GM12878 (cell line): ENCODE measurements at regions not wholly inside any gene's neighbourhood (a gene's known extent, or its start where the extent isn't known, plus 50 kb on each side); places are given as distances from the start of the nearest gene placed in this dataset.

Experiments used
- ATAC-seq: fragments of 200-7000 bp; cut with Tn5 transposase; 3 replicates; pipeline ENCODE4 v1.9.1; 2020; ENCODE audit warnings: mild to moderate bottlenecking, moderate library complexity
- BruUV-seq: library from RNA; stranded (reverse); fragments of 400-500 nt; replicated peaks from 2 replicates; lab custom pipeline; 2021; lab: Mats Ljungman, UMichigan
- CTCF ChIA-PET: fragments of 300-600 bp; sonication (Branson Sonifier 250); formaldehyde crosslinking; extraction: SDS; loops from one replicate; lab custom pipeline; 2021; ENCODE audit warnings: inconsistent platforms; lab: Yijun Ruan, JAX
- POLR2A ChIA-PET: fragments of 350-600 bp; formaldehyde crosslinking; extraction: SDS; loops from one replicate; lab custom pipeline; 2021; ENCODE audit warnings: inconsistent platforms; lab: Charles Lee
- RAD21 ChIA-PET: fragments of 300-600 bp; sonication (Branson Sonifier 250); formaldehyde crosslinking; loops from one replicate; lab custom pipeline; 2023; ENCODE audit warnings: antibody characterized with exemption; ENCODE audit not compliant: unreplicated experiment; lab: Charles Lee
- SMC1A ChIA-PET: fragments of 300-600 bp; sonication (Branson Sonifier 250); formaldehyde crosslinking; loops from one replicate; lab custom pipeline; 2023; ENCODE audit not compliant: unreplicated experiment, uncharacterized antibody; lab: Charles Lee
- DNase-seq: peaks from one replicate; pipeline ENCODE4 v3.0.0-alpha.2; 2011; ENCODE audit warnings: low read depth, low spot score
- FAIRE-seq: peaks from 3 replicates; lab custom pipeline; 2011; peaks lifted over from hg19 to GRCh38; lab: Jason Lieb, UNC
- H2AFZ ChIP-seq: 2 replicates; pipeline ENCODE4 v1.6.0; 2011; ENCODE audit warnings: low read depth, low read length, control low read depth; ENCODE audit not compliant: control insufficient read depth
- H3K27ac ChIP-seq: 2 replicates; pipeline ENCODE4 v1.5.1; 2011; ENCODE audit warnings: control low read depth; ENCODE audit not compliant: control insufficient read depth, insufficient read depth
- H3K27me3 ChIP-seq, 2 experiments: replicated peaks in 1 of 2; 2 replicates each; pipeline versions ENCODE4 v1.6.0 to v1.6.1; 2011; ENCODE audit warnings: low read length in 1 of 2; ENCODE audit not compliant: control insufficient read depth in 2 of 2, insufficient read depth in 2 of 2
- H3K36me3 ChIP-seq, 2 experiments: 2 replicates each; pipeline ENCODE4 v1.5.1; 2011; ENCODE audit warnings: low read length in 1 of 2; ENCODE audit not compliant: control insufficient read depth in 2 of 2, insufficient read depth in 2 of 2
- H3K4me1 ChIP-seq: 2 replicates; pipeline ENCODE4 v1.6.1; 2011; ENCODE audit warnings: mild to moderate bottlenecking, low read length, moderate library complexity, mixed read lengths; ENCODE audit not compliant: control insufficient read depth, insufficient read depth
- H3K4me2 ChIP-seq: 2 replicates; pipeline ENCODE4 v1.6.0; 2011; ENCODE audit warnings: control low read depth; ENCODE audit not compliant: control insufficient read depth, insufficient read depth
- H3K4me3 ChIP-seq: fragments of 200-600 bp; sonication (generic); 2 replicates; pipeline ENCODE4 v1.5.1; 2016
- H3K79me2 ChIP-seq: 2 replicates; pipeline ENCODE4 v1.6.0; 2011; ENCODE audit warnings: low read length; ENCODE audit not compliant: control insufficient read depth, insufficient read depth
- H3K9ac ChIP-seq: 2 replicates; pipeline ENCODE4 v1.8.0; 2011; ENCODE audit warnings: low read length, control low read depth, mixed read lengths; ENCODE audit not compliant: control insufficient read depth, insufficient read depth
- H3K9me3 ChIP-seq: replicated peaks from 3 replicates; pipeline ENCODE4 v1.5.1; 2011; ENCODE audit warnings: mild to moderate bottlenecking, low read length; ENCODE audit not compliant: control insufficient read depth, insufficient read depth
- H4K20me1 ChIP-seq: 2 replicates; pipeline ENCODE4 v1.6.0; 2011; ENCODE audit not compliant: control insufficient read depth, insufficient read depth
- ATF2 ChIP-seq: IDR thresholded peaks from 2 replicates; pipeline ENCODE4 v1.6.1; 2012; ENCODE audit warnings: low read length, inconsistent platforms
- EGR1 ChIP-seq, 2 experiments: IDR thresholded peaks; 1 replicate in 1 of 2; 2 replicates in 1 of 2; pipeline ENCODE4 v1.6.1; 2011 to 2012; ENCODE audit warnings: low read depth in 2 of 2, low read length in 2 of 2, borderline replicate concordance in 1 of 2, mild to moderate bottlenecking in 1 of 2, moderate library complexity in 1 of 2
- ESRRA ChIP-seq: IDR thresholded peaks from 2 replicates; pipeline ENCODE4 v1.6.1; 2012; ENCODE audit warnings: mild to moderate bottlenecking, low read length, improper control_type of control experiment
- FOS ChIP-seq: IDR thresholded peaks from 3 replicates; pipeline ENCODE4 v1.6.1; 2011; ENCODE audit warnings: borderline replicate concordance; ENCODE audit not compliant: insufficient read length; ENCODE audit errors: extremely low read depth
- HCFC1 ChIP-seq: fragments of 150-350 bp; IDR thresholded peaks from 2 replicates; pipeline ENCODE4 v1.6.1; 2014; ENCODE audit warnings: low read length
- IKZF1 ChIP-seq: fragments of 450-650 bp; conservative IDR thresholded peaks from 2 replicates; pipeline ENCODE4 v1.6.1; 2017; ENCODE audit warnings: antibody characterized with exemption, mild to moderate bottlenecking
- JUND ChIP-seq: IDR thresholded peaks from 2 replicates; pipeline ENCODE4 v1.6.1; 2012; ENCODE audit warnings: low read depth, mild to moderate bottlenecking, low read length, improper control_type of control experiment, moderate library complexity
- MEF2A ChIP-seq: IDR thresholded peaks from 2 replicates; pipeline ENCODE4 v1.6.1; 2011; ENCODE audit warnings: low read depth, mild to moderate bottlenecking, low read length, moderate library complexity; ENCODE audit not compliant: insufficient read depth
- NR2C2 ChIP-seq: IDR thresholded peaks from 2 replicates; pipeline ENCODE4 v1.6.1; 2011; ENCODE audit warnings: borderline replicate concordance, low read depth; ENCODE audit not compliant: control insufficient read depth, insufficient read length
- NRF1 ChIP-seq: conservative IDR thresholded peaks from 2 replicates; pipeline ENCODE4 v1.6.1; 2011; ENCODE audit warnings: mild to moderate bottlenecking, low read depth, low read length, improper control_type of control experiment
- POLR2AphosphoS2 ChIP-seq: IDR thresholded peaks from 2 replicates; pipeline ENCODE4 v1.6.1; 2011; ENCODE audit warnings: low read depth, mild to moderate bottlenecking, low read length, improper control_type of control experiment, moderate library complexity
- RB1 ChIP-seq: fragments of 450-650 bp; formaldehyde crosslinking; IDR thresholded peaks from 2 replicates; pipeline ENCODE4 v1.6.1; 2017; ENCODE audit warnings: mild to moderate bottlenecking, borderline replicate concordance
- SMAD1 ChIP-seq: fragments of 450-650 bp; IDR thresholded peaks from 2 replicates; pipeline ENCODE4 v1.6.1; 2018; ENCODE audit warnings: mild to moderate bottlenecking, low read depth; ENCODE audit not compliant: partially characterized antibody
- SP1 ChIP-seq: IDR thresholded peaks from one replicate; pipeline ENCODE4 v1.6.1; 2011; ENCODE audit warnings: low read depth, low read length
- SUPT20H ChIP-seq: IDR thresholded peaks from 2 replicates; pipeline ENCODE4 v1.6.1; 2011; ENCODE audit warnings: low read depth, mild to moderate bottlenecking, low read length, moderate library complexity, borderline replicate concordance; ENCODE audit not compliant: control insufficient read depth
- TCF12 ChIP-seq: IDR thresholded peaks from 2 replicates; pipeline ENCODE4 v1.6.1; 2011; ENCODE audit warnings: low read depth, mild to moderate bottlenecking, low read length
- ZNF384 ChIP-seq: IDR thresholded peaks from 2 replicates; pipeline ENCODE4 v1.6.1; 2012; ENCODE audit warnings: low read depth, mild to moderate bottlenecking, low read length, improper control_type of control experiment, borderline replicate concordance
- WGBS: methylation state at CpG from one replicate; pipeline ENCODE4 v1.1.6; 2016; ENCODE audit warnings: low lambda C conversion rate; ENCODE audit not compliant: insufficient replicate concordance, insufficient coverage; ENCODE audit errors: missing lambda C conversion rate; 5-methylcytosine and 5-hydroxymethylcytosine counted together
- in situ Hi-C: fragments of 300-500 bp; cut with MboI; formaldehyde crosslinking; loops from 9 replicates; pipeline ENCODE4 v1.14.3; 2018; ENCODE audit warnings: mixed read lengths
- intact Hi-C: fragments of 100-400 bp; cut with micrococcal nuclease; formaldehyde crosslinking; loops from one replicate; pipeline ENCODE4 v1.14.2; 2022; ENCODE audit not compliant: unreplicated experiment
- TF ChIP-seq, protein P1 (sequence below): fragments of 450-650 bp; IDR thresholded peaks from 2 replicates; pipeline ENCODE4 v1.6.1; 2017; ENCODE audit warnings: mild to moderate bottlenecking, moderate library complexity

DNA sequence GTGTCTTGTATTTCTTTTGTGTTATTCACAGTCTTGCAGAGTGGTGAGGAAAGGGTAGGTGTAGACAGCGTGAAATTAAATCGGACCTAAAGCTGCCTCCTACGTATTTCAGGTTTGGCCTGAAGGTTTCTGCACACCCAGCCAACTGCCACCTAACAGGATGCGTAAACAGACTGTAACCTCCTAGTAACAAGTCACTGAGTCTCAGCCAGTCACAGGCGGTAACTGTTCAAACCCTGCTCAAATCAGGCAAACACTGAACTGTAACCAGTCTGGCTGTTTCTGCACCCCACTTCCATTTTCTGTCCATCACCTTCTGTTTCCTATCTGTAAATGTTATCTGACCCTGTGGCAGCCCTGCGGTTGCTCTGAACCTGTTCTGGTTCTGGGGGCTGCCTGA, 87.1 kb downstream of the ADAMTS15 start (continued):
- TF ChIP-seq EGR1 (IDR thresholded peaks at IDR 0.05; ENCODE audit: borderline replicate concordance in 1 of 2, low read depth in 2 of 2, low read length in 2 of 2) (no peak), ZNF384 (no peak), POLR2AphosphoS2 (no peak), JUND (no peak)

DNA sequence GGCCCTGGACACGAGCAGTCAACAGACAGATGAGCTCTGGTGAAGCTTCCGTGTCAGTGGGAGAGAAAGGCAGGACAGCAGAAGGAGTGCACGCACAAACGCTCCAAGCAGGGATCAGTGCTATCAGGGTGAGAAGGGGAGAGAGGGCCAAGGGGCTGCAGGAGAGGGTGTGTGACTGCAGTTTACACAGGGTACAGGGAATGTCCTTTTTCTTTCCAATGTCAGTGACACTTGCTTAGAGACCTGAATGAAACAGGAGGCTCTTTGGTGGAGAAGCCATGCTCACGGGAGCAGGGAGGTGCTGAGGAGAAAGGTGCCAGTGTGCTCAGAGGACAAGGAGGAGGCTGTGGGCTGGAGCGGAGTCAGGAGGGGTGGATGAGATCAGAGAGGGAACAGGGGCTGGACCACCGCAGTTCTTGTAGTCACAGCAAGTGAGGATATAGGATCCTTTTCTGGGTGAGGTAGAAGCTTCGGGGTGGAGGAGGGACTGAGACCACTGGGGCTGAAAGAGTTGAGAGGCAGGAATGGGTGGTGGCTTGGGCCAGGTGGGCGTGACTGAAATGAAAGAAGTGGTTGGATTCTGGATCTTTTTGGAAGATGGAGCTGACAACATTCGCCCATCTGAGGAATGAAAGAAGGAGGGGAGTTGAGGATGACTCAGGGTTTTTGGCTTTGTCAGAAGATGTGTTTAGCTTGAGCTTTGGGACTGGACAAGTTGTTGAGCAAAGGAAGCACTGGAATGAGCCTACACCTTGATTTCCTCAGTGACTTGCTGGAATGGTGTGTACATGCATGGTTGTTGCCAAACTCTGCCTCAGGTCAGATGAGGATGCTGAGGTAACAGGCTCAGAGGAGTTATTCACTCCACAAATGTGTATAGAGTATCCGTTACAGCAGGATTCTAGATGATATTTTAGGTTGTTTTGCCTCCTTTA, 87.9 kb downstream of the ADAMTS15 start:
- Histone ChIP-seq H4K20me1 (no peaks in the 10 kb centered on the region), H3K27me3 (peaks cover 0 to 4% of the 10 kb centered on the region in 2 experiments; a peak in 2 of 4 replicates), H2AFZ (no peak overlapping the region), H3K4me3 (no peak overlapping the region), H3K4me1 (no peaks in the 10 kb centered on the region), H3K79me2 (no peaks in the 10 kb centered on the region), H3K27ac (no peak overlapping the region), H3K9ac (no peak overlapping the region), H3K9me3 (no peaks in the 10 kb centered on the region), H3K4me2 (no peak overlapping the region), H3K36me3 (no peaks in the 10 kb centered on the region)
- DNase-seq (no peak), ATAC-seq (no peak), FAIRE-seq (no peak)
- BruUV-seq, result no TSS peak
- ChIA-PET RAD21 (no interaction called here), POLR2A (no interaction called here), SMC1A (no interaction called here), CTCF (interaction anchor here (1.1 kb wide), 1 partner anchor 326 kb away, joined by 3 read pairs; no protein-coding TSS in a partner anchor)
- in situ Hi-C loops, result no loop called here
- intact Hi-C loops, result no loop called here
- WGBS, result 23% methylated on average over 11 of the region's 11 CpGs
- no peak for TF ChIP-seq NRF1
- no peak for TF ChIP-seq FOS
- TF ChIP-seq ATF2, result no peak
- no peak for TF ChIP-seq SP1
- TF ChIP-seq HCFC1, result no peak
- TF ChIP-seq, protein P1, sequence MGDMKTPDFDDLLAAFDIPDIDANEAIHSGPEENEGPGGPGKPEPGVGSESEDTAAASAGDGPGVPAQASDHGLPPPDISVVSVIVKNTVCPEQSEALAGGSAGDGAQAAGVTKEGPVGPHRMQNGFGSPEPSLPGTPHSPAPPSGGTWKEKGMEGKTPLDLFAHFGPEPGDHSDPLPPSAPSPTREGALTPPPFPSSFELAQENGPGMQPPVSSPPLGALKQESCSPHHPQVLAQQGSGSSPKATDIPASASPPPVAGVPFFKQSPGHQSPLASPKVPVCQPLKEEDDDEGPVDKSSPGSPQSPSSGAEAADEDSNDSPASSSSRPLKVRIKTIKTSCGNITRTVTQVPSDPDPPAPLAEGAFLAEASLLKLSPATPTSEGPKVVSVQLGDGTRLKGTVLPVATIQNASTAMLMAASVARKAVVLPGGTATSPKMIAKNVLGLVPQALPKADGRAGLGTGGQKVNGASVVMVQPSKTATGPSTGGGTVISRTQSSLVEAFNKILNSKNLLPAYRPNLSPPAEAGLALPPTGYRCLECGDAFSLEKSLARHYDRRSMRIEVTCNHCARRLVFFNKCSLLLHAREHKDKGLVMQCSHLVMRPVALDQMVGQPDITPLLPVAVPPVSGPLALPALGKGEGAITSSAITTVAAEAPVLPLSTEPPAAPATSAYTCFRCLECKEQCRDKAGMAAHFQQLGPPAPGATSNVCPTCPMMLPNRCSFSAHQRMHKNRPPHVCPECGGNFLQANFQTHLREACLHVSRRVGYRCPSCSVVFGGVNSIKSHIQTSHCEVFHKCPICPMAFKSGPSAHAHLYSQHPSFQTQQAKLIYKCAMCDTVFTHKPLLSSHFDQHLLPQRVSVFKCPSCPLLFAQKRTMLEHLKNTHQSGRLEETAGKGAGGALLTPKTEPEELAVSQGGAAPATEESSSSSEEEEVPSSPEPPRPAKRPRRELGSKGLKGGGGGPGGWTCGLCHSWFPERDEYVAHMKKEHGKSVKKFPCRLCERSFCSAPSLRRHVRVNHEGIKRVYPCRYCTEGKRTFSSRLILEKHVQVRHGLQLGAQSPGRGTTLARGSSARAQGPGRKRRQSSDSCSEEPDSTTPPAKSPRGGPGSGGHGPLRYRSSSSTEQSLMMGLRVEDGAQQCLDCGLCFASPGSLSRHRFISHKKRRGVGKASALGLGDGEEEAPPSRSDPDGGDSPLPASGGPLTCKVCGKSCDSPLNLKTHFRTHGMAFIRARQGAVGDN, result no peak
- no peak for TF ChIP-seq SUPT20H
- TF ChIP-seq ESRRA, result no peak
- TF ChIP-seq NR2C2, result no peak
- no peak for TF ChIP-seq MEF2A
- no peak for TF ChIP-seq SMAD1
- TF ChIP-seq TCF12, result no peak
- no peak for TF ChIP-seq IKZF1
- no peak for TF ChIP-seq RB1
